ENCODE measurements at regions not wholly inside any gene's neighbourhood (a gene's known extent, or its start where the extent isn't known, plus 50 kb on each side); places are given as distances from the start of the nearest gene placed in this dataset.

GRCh38 chr13:87889254-87889653 is 218.1 kb downstream of the SLITRK5 start:
- TF ChIP-seq, protein P1, sequence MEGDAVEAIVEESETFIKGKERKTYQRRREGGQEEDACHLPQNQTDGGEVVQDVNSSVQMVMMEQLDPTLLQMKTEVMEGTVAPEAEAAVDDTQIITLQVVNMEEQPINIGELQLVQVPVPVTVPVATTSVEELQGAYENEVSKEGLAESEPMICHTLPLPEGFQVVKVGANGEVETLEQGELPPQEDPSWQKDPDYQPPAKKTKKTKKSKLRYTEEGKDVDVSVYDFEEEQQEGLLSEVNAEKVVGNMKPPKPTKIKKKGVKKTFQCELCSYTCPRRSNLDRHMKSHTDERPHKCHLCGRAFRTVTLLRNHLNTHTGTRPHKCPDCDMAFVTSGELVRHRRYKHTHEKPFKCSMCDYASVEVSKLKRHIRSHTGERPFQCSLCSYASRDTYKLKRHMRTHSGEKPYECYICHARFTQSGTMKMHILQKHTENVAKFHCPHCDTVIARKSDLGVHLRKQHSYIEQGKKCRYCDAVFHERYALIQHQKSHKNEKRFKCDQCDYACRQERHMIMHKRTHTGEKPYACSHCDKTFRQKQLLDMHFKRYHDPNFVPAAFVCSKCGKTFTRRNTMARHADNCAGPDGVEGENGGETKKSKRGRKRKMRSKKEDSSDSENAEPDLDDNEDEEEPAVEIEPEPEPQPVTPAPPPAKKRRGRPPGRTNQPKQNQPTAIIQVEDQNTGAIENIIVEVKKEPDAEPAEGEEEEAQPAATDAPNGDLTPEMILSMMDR (IDR thresholded peaks at IDR 0.05), result no peak
- TF ChIP-seq POLR2A (IDR thresholded peaks at IDR 0.05), result no peak
